ENCODE measurements at regions not wholly inside any gene's neighbourhood (a gene's known extent, or its start where the extent isn't known, plus 50 kb on each side); places are given as distances from the start of the nearest gene placed in this dataset.

- no peak overlapping the region for H3K9ac ChIP-seq (ENCODE audit: low read length)
- no peak overlapping the region for H2AFZ ChIP-seq (ENCODE audit: low read length)
- H3K79me2 ChIP-seq (ENCODE audit: low read length), result no peaks in the 10 kb centered on the region
- no peak overlapping the region for H3K4me3 ChIP-seq (ENCODE audit: low read length)
- no peak for DNase-seq
- no peaks in the 10 kb centered on the region for H3K36me3 ChIP-seq (replicated peaks; ENCODE audit: insufficient read depth, low read length)
- TF ChIP-seq CTCF (IDR thresholded peaks at IDR 0.05; ENCODE audit: low read length) (no peak), EZH2 (optimal IDR thresholded peaks at IDR 0.05; ENCODE audit: low read depth, low read length) (no peak), EZH2phosphoT487 (IDR thresholded peaks at IDR 0.05; ENCODE audit: low read length) (no peak)
- H3F3A ChIP-seq (ENCODE audit: insufficient read depth, low read length), result no peaks in the 10 kb centered on the region
- H3K4me2 ChIP-seq (ENCODE audit: low read depth, low read length), result no peak overlapping the region
- no peaks in the 10 kb centered on the region for H3K9me2 ChIP-seq (replicated peaks; ENCODE audit: insufficient read depth, low read length)
- no peaks in the 10 kb centered on the region for H4K20me1 ChIP-seq (ENCODE audit: insufficient read depth, low read length)
- H3K27ac ChIP-seq (ENCODE audit: low read length), result no peak overlapping the region
- no peaks in the 10 kb centered on the region for H3K27me3 ChIP-seq (replicated peaks; ENCODE audit: insufficient read depth, low read length)
- no peaks in the 10 kb centered on the region for H3K9me3 ChIP-seq (replicated peaks; ENCODE audit: insufficient read depth, low read length)
- no peaks in the 10 kb centered on the region for H3K4me1 ChIP-seq (ENCODE audit: low read length)
Observed at GRCh38 chr5:16306812-16307211, 127.2 kb upstream of the MARCHF11 start.

GRCh38 chr5:16304846-16305245, 125.3 kb upstream of the MARCHF11 start:
- Histone ChIP-seq H4K20me1 (ENCODE audit: insufficient read depth, low read length) (no peaks in the 10 kb centered on the region), H3K79me2 (ENCODE audit: low read length) (no peaks in the 10 kb centered on the region), H3K36me3 (replicated peaks; ENCODE audit: insufficient read depth, low read length) (no peaks in the 10 kb centered on the region), H3K4me1 (ENCODE audit: low read length) (no peaks in the 10 kb centered on the region), H3K9me3 (replicated peaks; ENCODE audit: insufficient read depth, low read length) (no peaks in the 10 kb centered on the region), H3K27ac (ENCODE audit: low read length) (no peak overlapping the region), H3K4me3 (ENCODE audit: low read length) (no peak overlapping the region), H2AFZ (ENCODE audit: low read length) (no peak overlapping the region), H3K4me2 (ENCODE audit: low read depth, low read length) (no peak overlapping the region), H3K27me3 (replicated peaks; ENCODE audit: insufficient read depth, low read length) (no peaks in the 10 kb centered on the region), H3K9me2 (replicated peaks; ENCODE audit: insufficient read depth, low read length) (no peaks in the 10 kb centered on the region), H3K9ac (ENCODE audit: low read length) (no peak overlapping the region), H3F3A (ENCODE audit: insufficient read depth, low read length) (no peaks in the 10 kb centered on the region)
- no peak for DNase-seq
- TF ChIP-seq EZH2 (optimal IDR thresholded peaks at IDR 0.05; ENCODE audit: low read depth, low read length) (no peak), CTCF (IDR thresholded peaks at IDR 0.05; ENCODE audit: low read length) (no peak), EZH2phosphoT487 (IDR thresholded peaks at IDR 0.05; ENCODE audit: low read length) (no peak)

GRCh38 chr5:16296946-16297345, 117.4 kb upstream of the MARCHF11 start:
- Histone ChIP-seq H4K20me1 (ENCODE audit: insufficient read depth, low read length) (no peaks in the 10 kb centered on the region), H3K79me2 (ENCODE audit: low read length) (no peaks in the 10 kb centered on the region), H3K9ac (ENCODE audit: low read length) (no peak overlapping the region), H3K9me3 (replicated peaks; ENCODE audit: insufficient read depth, low read length) (no peaks in the 10 kb centered on the region), H3K36me3 (replicated peaks; ENCODE audit: insufficient read depth, low read length) (no peaks in the 10 kb centered on the region), H3K4me3 (ENCODE audit: low read length) (no peak overlapping the region), H3K4me2 (ENCODE audit: low read depth, low read length) (no peak overlapping the region), H3K27me3 (replicated peaks; ENCODE audit: insufficient read depth, low read length) (no peaks in the 10 kb centered on the region), H3K27ac (ENCODE audit: low read length) (no peak overlapping the region), H3K9me2 (replicated peaks; ENCODE audit: insufficient read depth, low read length) (no peaks in the 10 kb centered on the region), H3F3A (ENCODE audit: insufficient read depth, low read length) (no peaks in the 10 kb centered on the region), H2AFZ (ENCODE audit: low read length) (no peak overlapping the region), H3K4me1 (ENCODE audit: low read length) (no peaks in the 10 kb centered on the region)
- TF ChIP-seq EZH2 (optimal IDR thresholded peaks at IDR 0.05; ENCODE audit: low read depth, low read length), result no peak
- TF ChIP-seq CTCF (IDR thresholded peaks at IDR 0.05; ENCODE audit: low read length), result no peak
- TF ChIP-seq EZH2phosphoT487 (IDR thresholded peaks at IDR 0.05; ENCODE audit: low read length), result no peak
- no peak for DNase-seq
